Panc1 (cell line): ENCODE measurements at regions not wholly inside any gene's neighbourhood (a gene's known extent, or its start where the extent isn't known, plus 50 kb on each side); places are given as distances from the start of the nearest gene placed in this dataset.

Experiments used
- ATAC-seq: fragments of 200-7000 bp; cut with Tn5 transposase; 2 replicates; pipeline ENCODE4 v1.9.1; 2020; ENCODE audit warnings: mild to moderate bottlenecking, moderate library complexity
- BruUV-seq: library from RNA; stranded (reverse); fragments of 400-500 nt; replicated peaks from 2 replicates; lab custom pipeline; 2021; lab: Mats Ljungman, UMichigan
- CTCF ChIA-PET: fragments of 300-600 bp; sonication (Branson Sonifier 250); formaldehyde crosslinking; loops from one replicate; lab custom pipeline; 2022; ENCODE audit warnings: antibody characterized with exemption; lab: Charles Lee
- POLR2A ChIA-PET: fragments of 300-600 bp; sonication (Branson Sonifier 250); formaldehyde crosslinking; loops from one replicate; lab custom pipeline; 2022; ENCODE audit warnings: antibody characterized with exemption; lab: Charles Lee
- DNase-seq: peaks from one replicate; pipeline ENCODE4 v3.0.0-alpha.2; 2010; ENCODE audit warnings: low read depth, low spot score
- H3K27ac ChIP-seq: 2 replicates; pipeline ENCODE4 v1.5.1; 2011; ENCODE audit warnings: mild to moderate bottlenecking, low read length, inconsistent platforms
- H3K27me3 ChIP-seq: fragments of 200-500 bp; sonication (Bioruptor generic); 2 replicates; pipeline ENCODE4 v1.6.0; 2014; ENCODE audit warnings: low read length, inconsistent platforms; ENCODE audit not compliant: control insufficient read depth, insufficient read depth
- H3K36me3 ChIP-seq: fragments of 200-500 bp; sonication (Bioruptor generic); 2 replicates; pipeline ENCODE4 v1.5.1; 2014; ENCODE audit warnings: inconsistent platforms, mild to moderate bottlenecking, low read length, moderate library complexity; ENCODE audit not compliant: control insufficient read depth, insufficient read depth
- H3K4me1 ChIP-seq: 2 replicates; pipeline ENCODE4 v1.5.1; 2011; ENCODE audit warnings: inconsistent platforms, mild to moderate bottlenecking, low read length, moderate library complexity; ENCODE audit not compliant: control insufficient read depth, insufficient read depth
- H3K4me3 ChIP-seq, 2 experiments: 2 replicates each; pipeline ENCODE4 v1.5.1; 2011 to 2012; ENCODE audit warnings: low read depth in 2 of 2, low read length in 2 of 2, mild to moderate bottlenecking in 2 of 2, inconsistent platforms in 1 of 2, moderate library complexity in 1 of 2
- H3K9me3 ChIP-seq: fragments of 200-500 bp; sonication (Bioruptor generic); 2 replicates; pipeline ENCODE4 v1.5.1; 2014; ENCODE audit warnings: low read depth, mild to moderate bottlenecking, inconsistent platforms, low read length, moderate library complexity; ENCODE audit not compliant: control insufficient read depth, insufficient read depth
- CTCF ChIP-seq: fragments of 450-650 bp; IDR thresholded peaks from 2 replicates; pipeline ENCODE4 v1.5.1; 2017; ENCODE audit warnings: mild to moderate bottlenecking
- POLR2AphosphoS5 ChIP-seq: IDR thresholded peaks from 2 replicates; pipeline ENCODE4 v1.6.1; 2012; ENCODE audit warnings: mild to moderate bottlenecking, low read depth, low read length, moderate library complexity
- REST ChIP-seq, 2 experiments: IDR thresholded peaks; 2 replicates each; pipeline ENCODE4 v1.6.1; 2011 to 2012; ENCODE audit warnings: low read depth in 2 of 2, control low read depth in 1 of 2, low read length in 1 of 2, mild to moderate bottlenecking in 1 of 2, moderate library complexity in 1 of 2; ENCODE audit not compliant: insufficient read depth in 1 of 2
- SIN3A ChIP-seq: IDR thresholded peaks from 2 replicates; pipeline ENCODE4 v1.6.1; 2012; ENCODE audit warnings: low read depth, mild to moderate bottlenecking, low read length, moderate library complexity, borderline replicate concordance; ENCODE audit not compliant: insufficient read depth
- TCF7L2 ChIP-seq: IDR thresholded peaks from 2 replicates; pipeline ENCODE4 v1.6.1; 2011; ENCODE audit warnings: mild to moderate bottlenecking, low read depth, low read length, inconsistent platforms
- in situ Hi-C: cut with HindIII; loops from 2 replicates; pipeline ENCODE4 v1.10.0; 2016; ENCODE audit warnings: low sequenced_read_pairs, low pct_unique_long_range_greater_than_20kb
- intact Hi-C: fragments of 100-400 bp; cut with micrococcal nuclease; formaldehyde crosslinking; loops from one replicate; pipeline ENCODE4 v1.10.0; 2022; ENCODE audit not compliant: unreplicated experiment

- Histone ChIP-seq H3K4me3 (no peak overlapping the region), H3K36me3 (no peaks in the 10 kb centered on the region), H3K4me1 (no peaks in the 10 kb centered on the region), H3K27me3 (peaks cover 11% of the 10 kb centered on the region; the same call in 1 of the 2 replicates), H3K9me3 (no peaks in the 10 kb centered on the region), H3K27ac (no peak overlapping the region)
- in situ Hi-C loops = no loop called here
- ATAC-seq = no peak
- no TSS peak for BruUV-seq
- TF ChIP-seq CTCF (no peak), REST (IDR thresholded peaks at IDR 0.05; ENCODE audit: insufficient read depth in 1 of 2, low read depth in 2 of 2, low read length in 1 of 2) (no peak), POLR2AphosphoS5 (no peak), SIN3A (no peak), TCF7L2 (no peak)
- DNase-seq = no peak
- intact Hi-C loops = no loop called here
- POLR2A ChIA-PET = no interaction called here
- CTCF ChIA-PET = no interaction called here
Measured at GRCh38 chr16:5480431-5481195, 383.0 kb upstream of the EEF2KMT start.

- BruUV-seq = no TSS peak
- in situ Hi-C loops (no loop called here), intact Hi-C loops (no loop called here)
- no peak overlapping the region for H3K27ac ChIP-seq
- ChIA-PET CTCF (no interaction called here), POLR2A (no interaction called here)
- no peak for TF ChIP-seq SIN3A
- TF ChIP-seq CTCF = no peak
- no peak for TF ChIP-seq REST (IDR thresholded peaks at IDR 0.05; ENCODE audit: insufficient read depth in 1 of 2, low read depth in 2 of 2, low read length in 1 of 2)
- no peak for TF ChIP-seq TCF7L2
- no peak for TF ChIP-seq POLR2AphosphoS5
- no peaks in the 10 kb centered on the region for H3K9me3 ChIP-seq
- no peak for ATAC-seq
- H3K4me3 ChIP-seq = no peak overlapping the region
- no peaks in the 10 kb centered on the region for H3K4me1 ChIP-seq
- no peaks in the 10 kb centered on the region for H3K36me3 ChIP-seq
- H3K27me3 ChIP-seq = peaks cover 11% of the 10 kb centered on the region; the same call in 1 of the 2 replicates
- DNase-seq = no peak
Measured at GRCh38 chr16:5479926-5480325, 382.3 kb upstream of the EEF2KMT start.
